ENCODE measurements at regions not wholly inside any gene's neighbourhood (a gene's known extent, or its start where the extent isn't known, plus 50 kb on each side); places are given as distances from the start of the nearest gene placed in this dataset.
"Not testable (repeated sequence)": the region's sequence is repeated elsewhere in the genome, so short reads cannot be mapped to it uniquely, and the experiment has no call there.

GRCh38 chr21:28025111-28025510 is 967.6 kb downstream of the LTN1 start:
- no peaks in the 10 kb centered on the region for H3K4me1 ChIP-seq
- H3K4me3 ChIP-seq: no peak overlapping the region
- H3K36me3 ChIP-seq: no peaks in the 10 kb centered on the region
- 95% methylated on average over 1 of the region's 1 CpG for WGBS
- DNase-seq (ENCODE audit: low spot score in 2 of 2): no peak
- H3K9me3 ChIP-seq: peaks cover 3% of the 10 kb centered on the region
- no peak overlapping the region for H3K27ac ChIP-seq
- no peaks in the 10 kb centered on the region for H3K27me3 ChIP-seq
- TF ChIP-seq EP300 (IDR thresholded peaks at IDR 0.05) (no peak), POLR2A (IDR thresholded peaks at IDR 0.05) (no peak), POLR2AphosphoS5 (IDR thresholded peaks at IDR 0.05) (no peak)
- TF ChIP-seq, protein P1, sequence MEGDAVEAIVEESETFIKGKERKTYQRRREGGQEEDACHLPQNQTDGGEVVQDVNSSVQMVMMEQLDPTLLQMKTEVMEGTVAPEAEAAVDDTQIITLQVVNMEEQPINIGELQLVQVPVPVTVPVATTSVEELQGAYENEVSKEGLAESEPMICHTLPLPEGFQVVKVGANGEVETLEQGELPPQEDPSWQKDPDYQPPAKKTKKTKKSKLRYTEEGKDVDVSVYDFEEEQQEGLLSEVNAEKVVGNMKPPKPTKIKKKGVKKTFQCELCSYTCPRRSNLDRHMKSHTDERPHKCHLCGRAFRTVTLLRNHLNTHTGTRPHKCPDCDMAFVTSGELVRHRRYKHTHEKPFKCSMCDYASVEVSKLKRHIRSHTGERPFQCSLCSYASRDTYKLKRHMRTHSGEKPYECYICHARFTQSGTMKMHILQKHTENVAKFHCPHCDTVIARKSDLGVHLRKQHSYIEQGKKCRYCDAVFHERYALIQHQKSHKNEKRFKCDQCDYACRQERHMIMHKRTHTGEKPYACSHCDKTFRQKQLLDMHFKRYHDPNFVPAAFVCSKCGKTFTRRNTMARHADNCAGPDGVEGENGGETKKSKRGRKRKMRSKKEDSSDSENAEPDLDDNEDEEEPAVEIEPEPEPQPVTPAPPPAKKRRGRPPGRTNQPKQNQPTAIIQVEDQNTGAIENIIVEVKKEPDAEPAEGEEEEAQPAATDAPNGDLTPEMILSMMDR (IDR thresholded peaks at IDR 0.05): no peak

DNA sequence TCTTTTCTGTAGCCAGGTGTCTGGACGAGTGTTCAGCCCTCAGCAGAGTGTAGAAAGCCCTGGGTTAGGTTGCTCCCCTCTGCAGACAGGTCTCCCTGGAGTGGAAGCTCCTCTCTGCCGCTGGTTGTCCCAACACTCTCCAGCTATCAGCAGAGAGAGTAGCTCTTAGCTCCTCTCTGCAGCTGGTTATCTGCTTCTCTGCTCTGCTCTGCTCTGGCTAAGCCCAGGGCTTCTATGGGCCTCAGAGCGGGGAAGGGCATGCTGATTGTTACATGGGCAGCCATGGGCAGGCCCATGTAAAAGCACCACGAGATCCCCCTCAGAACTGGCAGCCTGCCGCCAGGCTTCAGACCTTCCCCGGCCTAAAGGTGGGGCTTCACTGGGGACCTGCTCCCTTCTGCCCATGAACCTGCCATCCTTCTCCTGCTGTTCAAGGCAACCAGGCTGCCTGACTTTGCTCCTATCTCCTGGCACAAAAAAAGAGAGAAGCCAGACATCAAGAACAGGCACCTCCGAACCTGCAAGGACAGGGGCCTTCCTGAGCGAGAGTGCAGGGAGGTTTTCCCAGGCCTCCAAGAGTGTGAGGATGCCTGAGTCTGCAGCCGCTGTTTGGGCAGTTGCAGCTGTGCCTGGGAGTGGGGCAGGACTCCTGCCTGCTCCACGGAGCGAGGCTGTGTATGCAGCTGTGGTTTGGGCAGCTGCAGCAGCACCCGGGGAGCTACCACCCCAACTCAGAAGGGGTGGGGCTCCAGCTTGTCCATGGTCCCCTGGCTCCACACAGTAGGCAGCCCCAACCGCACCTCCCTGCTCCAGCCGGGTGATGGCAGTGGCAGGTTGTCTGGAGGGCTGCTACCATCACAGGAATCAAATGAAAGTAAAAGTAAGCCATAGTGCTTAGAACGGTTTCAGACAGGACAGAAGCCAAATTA is 973.7 kb downstream of the LTN1 start:
- H3K4me1 ChIP-seq: no peaks in the 10 kb centered on the region
- no peaks in the 10 kb centered on the region for H3K27me3 ChIP-seq
- no peaks in the 10 kb centered on the region for H3K9me3 ChIP-seq
- H3K27ac ChIP-seq: no peak overlapping the region
- TF ChIP-seq POLR2AphosphoS5 (IDR thresholded peaks at IDR 0.05) (no peak), EP300 (IDR thresholded peaks at IDR 0.05) (no peak), POLR2A (IDR thresholded peaks at IDR 0.05) (no peak)
- TF ChIP-seq, protein P1 (IDR thresholded peaks at IDR 0.05): no peak
- WGBS: 89% methylated on average over 7 of the region's 15 CpGs
- H3K4me3 ChIP-seq: no peak overlapping the region
- H3K36me3 ChIP-seq: no peaks in the 10 kb centered on the region
- DNase-seq (ENCODE audit: low spot score in 2 of 2): no peak

GRCh38 chr21:28018213-28018612 is 974.5 kb downstream of the LTN1 start:
- H3K27me3 ChIP-seq: no peaks in the 10 kb centered on the region
- no peak overlapping the region for H3K27ac ChIP-seq
- no peaks in the 10 kb centered on the region for H3K4me1 ChIP-seq
- TF ChIP-seq EP300 (IDR thresholded peaks at IDR 0.05) (no peak), POLR2AphosphoS5 (IDR thresholded peaks at IDR 0.05) (no peak), POLR2A (IDR thresholded peaks at IDR 0.05) (no peak)
- TF ChIP-seq, protein P1 (IDR thresholded peaks at IDR 0.05): no peak
- DNase-seq (ENCODE audit: low spot score in 2 of 2): no peak
- no peaks in the 10 kb centered on the region for H3K9me3 ChIP-seq
- H3K36me3 ChIP-seq: no peaks in the 10 kb centered on the region
- 95% methylated on average over 8 of the region's 9 CpGs for WGBS
- H3K4me3 ChIP-seq: no peak overlapping the region

DNA sequence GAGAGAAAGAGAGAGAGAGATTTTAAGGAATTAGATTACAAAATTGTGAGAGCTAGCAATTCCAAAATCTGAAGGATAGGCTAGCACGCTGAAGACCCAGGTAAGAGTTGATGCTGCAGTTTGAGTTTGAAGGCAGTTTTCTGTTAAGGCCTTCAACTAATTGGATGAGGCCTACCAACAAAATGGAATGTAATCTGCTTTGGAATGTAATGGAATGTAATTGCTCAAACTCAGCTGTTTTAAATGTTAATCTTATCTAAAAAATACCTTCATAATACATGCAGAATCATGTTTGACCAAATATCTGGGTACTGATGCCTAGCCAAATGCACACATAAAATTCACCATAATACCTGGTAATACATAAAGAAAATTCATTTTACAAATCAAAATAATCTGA is 976.1 kb downstream of the LTN1 start:
- Histone ChIP-seq H3K4me1 (no peaks in the 10 kb centered on the region), H3K36me3 (no peaks in the 10 kb centered on the region), H3K4me3 (no peak overlapping the region), H3K27ac (no peak overlapping the region), H3K27me3 (no peaks in the 10 kb centered on the region), H3K9me3 (no peaks in the 10 kb centered on the region)
- WGBS: 72% methylated on average over 1 of the region's 1 CpG
- no peak for DNase-seq (ENCODE audit: low spot score in 2 of 2)
- TF ChIP-seq POLR2AphosphoS5 (IDR thresholded peaks at IDR 0.05) (no peak), EP300 (IDR thresholded peaks at IDR 0.05) (no peak), POLR2A (IDR thresholded peaks at IDR 0.05) (no peak)
- TF ChIP-seq, protein P1 (IDR thresholded peaks at IDR 0.05): no peak

GRCh38 chr21:28013123-28013522 is 979.6 kb downstream of the LTN1 start:
- DNase-seq (ENCODE audit: low spot score in 2 of 2); H3K9me3 ChIP-seq; H3K27me3 ChIP-seq; H3K4me1 ChIP-seq; H3K27ac ChIP-seq; H3K4me3 ChIP-seq; H3K36me3 ChIP-seq: not testable (repeated sequence)

GRCh38 chr21:28011970-28012369 is 980.7 kb downstream of the LTN1 start:
- not testable (repeated sequence) for H3K36me3 ChIP-seq; H3K27ac ChIP-seq; H3K4me1 ChIP-seq; DNase-seq (ENCODE audit: low spot score in 2 of 2); H3K4me3 ChIP-seq; H3K9me3 ChIP-seq; H3K27me3 ChIP-seq
- 52% methylated on average over 2 of the region's 2 CpGs for WGBS

DNA sequence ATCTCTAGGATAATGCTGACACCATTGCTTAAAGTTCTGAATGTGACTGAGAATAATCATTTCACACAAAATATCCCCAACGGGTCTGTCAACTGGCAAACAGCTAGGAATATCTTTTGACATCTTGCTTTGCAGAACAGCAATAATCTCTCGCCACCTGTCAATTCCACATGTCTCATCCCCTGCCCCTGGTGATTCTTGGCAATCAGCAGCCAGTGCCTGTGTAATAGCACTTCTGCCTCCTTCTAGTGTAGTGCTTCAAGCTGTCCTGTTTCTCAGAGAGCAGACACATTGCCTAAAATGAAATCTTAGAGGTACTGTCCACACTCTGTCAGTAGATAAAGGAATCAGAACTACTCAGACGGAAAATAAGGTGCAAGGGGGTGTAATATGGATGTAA is 984.4 kb downstream of the LTN1 start:
- H3K4me3 ChIP-seq; H3K27me3 ChIP-seq; H3K4me1 ChIP-seq; H3K9me3 ChIP-seq; H3K36me3 ChIP-seq; DNase-seq (ENCODE audit: low spot score in 2 of 2); H3K27ac ChIP-seq: not testable (repeated sequence)
- 60% methylated on average over 3 of the region's 3 CpGs for WGBS

GRCh38 chr21:28003627-28004026 is 989.0 kb downstream of the LTN1 start:
- H3K4me1 ChIP-seq; H3K9me3 ChIP-seq; H3K4me3 ChIP-seq; H3K36me3 ChIP-seq; H3K27ac ChIP-seq; H3K27me3 ChIP-seq; DNase-seq (ENCODE audit: low spot score in 2 of 2): not testable (repeated sequence)
- 92% methylated on average over 2 of the region's 2 CpGs for WGBS

DNA sequence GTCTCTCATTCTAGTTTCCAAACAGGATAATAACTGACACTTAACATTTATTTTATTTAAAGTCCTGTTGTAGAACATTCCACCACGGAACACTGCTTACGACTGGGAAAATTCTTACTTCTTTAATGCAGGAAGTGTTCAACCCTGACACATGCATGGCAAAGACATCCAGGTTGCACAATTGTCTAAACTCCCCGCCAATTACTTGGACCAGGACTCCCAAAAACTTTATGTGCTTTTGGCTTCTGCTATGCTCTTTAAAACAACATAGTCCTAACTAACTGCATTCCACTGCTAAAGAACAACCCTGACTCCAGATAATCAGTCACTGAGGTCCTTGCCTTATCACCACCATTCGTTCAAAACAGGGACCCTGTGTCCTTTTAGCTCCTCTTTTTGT is 995.8 kb downstream of the LTN1 start:
- DNase-seq (ENCODE audit: low spot score in 2 of 2); H3K27ac ChIP-seq; H3K9me3 ChIP-seq; H3K36me3 ChIP-seq; H3K27me3 ChIP-seq; H3K4me3 ChIP-seq; H3K4me1 ChIP-seq: not testable (repeated sequence)
- WGBS: 63% methylated on average over 4 of the region's 4 CpGs

Data from suprapubic skin (tissue), 4 donors.